CD4-positive, alpha-beta memory T cell (primary cell): ENCODE measurements at regions not wholly inside any gene's neighbourhood (a gene's known extent, or its start where the extent isn't known, plus 50 kb on each side); places are given as distances from the start of the nearest gene placed in this dataset.
"Not testable (repeated sequence)": the region's sequence is repeated elsewhere in the genome, so short reads cannot be mapped to it uniquely, and the experiment has no call there.

ENCODE experiments used
- CTCF ChIA-PET: fragments of 350-600 bp; sonication (Branson Sonifier 250); formaldehyde crosslinking; loops from one replicate; lab custom pipeline; 2021; ENCODE audit warnings: inconsistent platforms; ENCODE audit not compliant: partially characterized antibody; lab: Charles Lee
- POLR2A ChIA-PET: fragments of 350-600 bp; sonication (Branson Sonifier 250); formaldehyde crosslinking; loops from one replicate; lab custom pipeline; 2021; ENCODE audit not compliant: partially characterized antibody; lab: Charles Lee
- DNase-seq, 5 donors: peaks; one replicate each; pipeline versions ENCODE4 v3.0.0 to v3.0.0-alpha.2; 2020 to 2022; ENCODE audit warnings: mixed read lengths in 1 of 5
- H3K27ac ChIP-seq: one replicate; pipeline ENCODE4 v1.7.0; 2013; ENCODE audit warnings: low read depth, low read length
- H3K27me3 ChIP-seq: 2 replicates; pipeline ENCODE4 v1.7.0; 2013; ENCODE audit warnings: mild to moderate bottlenecking, low read length, moderate library complexity; ENCODE audit not compliant: insufficient read depth
- H3K36me3 ChIP-seq: 2 replicates; pipeline ENCODE4 v1.7.0; 2013; ENCODE audit warnings: mild to moderate bottlenecking, low read length, moderate library complexity; ENCODE audit not compliant: insufficient read depth
- H3K4me1 ChIP-seq: 2 replicates; pipeline ENCODE4 v1.7.0; 2013; ENCODE audit warnings: mild to moderate bottlenecking, low read length, moderate library complexity; ENCODE audit not compliant: insufficient read depth
- H3K4me3 ChIP-seq, 2 donors: one replicate each; pipeline ENCODE4 v1.7.0; 2013; ENCODE audit warnings: low read length in 2 of 2, mild to moderate bottlenecking in 1 of 2
- H3K9me3 ChIP-seq, 2 donors: one replicate each; pipeline ENCODE4 v1.7.0; 2013; ENCODE audit warnings: low read length in 2 of 2, control low read depth in 1 of 2; ENCODE audit not compliant: control insufficient read depth in 1 of 2
- H3K27ac Mint-ChIP-seq, 7 donors: one replicate each; pipeline ENCODE4 v1.8.0; 2020 to 2021; ENCODE audit warnings: mixed read lengths in 7 of 7, mild to moderate bottlenecking in 6 of 7, inconsistent platforms in 3 of 7, moderate library complexity in 3 of 7
- H3K27me3 Mint-ChIP-seq, 2 donors: one replicate each; pipeline ENCODE4 v1.8.0; 2020 to 2021; ENCODE audit warnings: mixed read lengths in 2 of 2
- H3K36me3 Mint-ChIP-seq, 2 donors: one replicate each; pipeline ENCODE4 v1.8.0; 2020 to 2021; ENCODE audit warnings: mixed read lengths in 2 of 2, inconsistent platforms in 1 of 2, mild to moderate bottlenecking in 1 of 2
- H3K4me1 Mint-ChIP-seq, 4 donors: one replicate each; pipeline ENCODE4 v1.8.0; 2020 to 2021; ENCODE audit warnings: mixed read lengths in 4 of 4, mild to moderate bottlenecking in 1 of 4
- H3K4me3 Mint-ChIP-seq, 8 donors: one replicate each; pipeline ENCODE4 v1.8.0; 2020 to 2021; ENCODE audit warnings: mixed read lengths in 8 of 8, mild to moderate bottlenecking in 7 of 8, moderate library complexity in 6 of 8, inconsistent platforms in 3 of 8
- H3K9me3 Mint-ChIP-seq, 8 donors: one replicate each; pipeline ENCODE4 v1.8.0; 2020 to 2021; ENCODE audit warnings: mixed read lengths in 8 of 8, mild to moderate bottlenecking in 5 of 8, inconsistent platforms in 3 of 8, moderate library complexity in 1 of 8
- intact Hi-C: fragments of 100-400 bp; cut with micrococcal nuclease; formaldehyde crosslinking; loops from one replicate; pipeline ENCODE4 v1.15.1; 2023

- H3K4me1 Mint-ChIP-seq, result no peaks in the 10 kb centered on the region
- DNase-seq, result no peak
- H3K36me3 Mint-ChIP-seq, result no peaks in the 10 kb centered on the region
- H3K9me3 Mint-ChIP-seq, result peaks cover 0 to 9% (median 3%) of the 10 kb centered on the region in 8 donors
- no peaks in the 10 kb centered on the region for H3K9me3 ChIP-seq
- peaks cover 0 to 4% of the 10 kb centered on the region in 2 donors for H3K27me3 Mint-ChIP-seq
- no peak overlapping the region for H3K27ac ChIP-seq
- H3K4me1 ChIP-seq, result no peaks in the 10 kb centered on the region
- no peak overlapping the region for H3K4me3 Mint-ChIP-seq
- CTCF ChIA-PET, result no interaction called here
- no peak overlapping the region for H3K4me3 ChIP-seq
- no peak overlapping the region for H3K27ac Mint-ChIP-seq
- intact Hi-C loops, result no loop called here
- POLR2A ChIA-PET, result no interaction called here
- H3K27me3 ChIP-seq, result no peaks in the 10 kb centered on the region
- no peaks in the 10 kb centered on the region for H3K36me3 ChIP-seq
These were observed 793.9 kb upstream of the CITED2 start for GRCh38 chr6:140168365-140168764.

GRCh38 chr6:140160909-140161308, 786.5 kb upstream of the CITED2 start:
- no peaks in the 10 kb centered on the region for H3K4me1 Mint-ChIP-seq
- peaks cover 0 to 3% (median 0%) of the 10 kb centered on the region in 8 donors for H3K9me3 Mint-ChIP-seq
- H3K27ac Mint-ChIP-seq, result no peak overlapping the region
- H3K36me3 ChIP-seq, result no peaks in the 10 kb centered on the region
- no peak for DNase-seq
- ChIA-PET POLR2A (no interaction called here), CTCF (no interaction called here)
- H3K27me3 ChIP-seq, result no peaks in the 10 kb centered on the region
- no peaks in the 10 kb centered on the region for H3K36me3 Mint-ChIP-seq
- H3K4me1 ChIP-seq, result no peaks in the 10 kb centered on the region
- intact Hi-C loops, result no loop called here
- no peak overlapping the region for H3K4me3 ChIP-seq
- no peak overlapping the region for H3K4me3 Mint-ChIP-seq
- peaks cover 2 to 3% of the 10 kb centered on the region in 2 donors for H3K27me3 Mint-ChIP-seq
- H3K9me3 ChIP-seq, result no peaks in the 10 kb centered on the region
- H3K27ac ChIP-seq, result no peak overlapping the region

- H3K27ac Mint-ChIP-seq, result no peak overlapping the region
- H3K36me3 Mint-ChIP-seq, result no peaks in the 10 kb centered on the region
- CTCF ChIA-PET, result no interaction called here
- Histone ChIP-seq H3K9me3 (no peaks in the 10 kb centered on the region), H3K27me3 (no peaks in the 10 kb centered on the region), H3K4me1 (no peaks in the 10 kb centered on the region), H3K27ac (no peak overlapping the region), H3K36me3 (no peaks in the 10 kb centered on the region), H3K4me3 (no peak overlapping the region)
- H3K4me1 Mint-ChIP-seq, result no peaks in the 10 kb centered on the region
- peaks cover 2 to 3% of the 10 kb centered on the region in 2 donors for H3K27me3 Mint-ChIP-seq
- no peak for DNase-seq
- intact Hi-C loops, result no loop called here
- POLR2A ChIA-PET, result no interaction called here
- no peak overlapping the region for H3K4me3 Mint-ChIP-seq
- peaks cover 0 to 3% (median 0%) of the 10 kb centered on the region in 8 donors for H3K9me3 Mint-ChIP-seq
These were observed 786.0 kb upstream of the CITED2 start for GRCh38 chr6:140160494-140160893.

- Histone ChIP-seq H3K4me3 (no peak overlapping the region), H3K36me3 (no peaks in the 10 kb centered on the region), H3K4me1 (no peaks in the 10 kb centered on the region), H3K27me3 (no peaks in the 10 kb centered on the region), H3K27ac (no peak overlapping the region), H3K9me3 (no peaks in the 10 kb centered on the region)
- Mint-ChIP-seq H3K36me3 (no peaks in the 10 kb centered on the region), H3K27me3 (peaks cover 2 to 3% of the 10 kb centered on the region in 2 donors), H3K4me3 (no peak overlapping the region), H3K27ac (no peak overlapping the region), H3K9me3 (peaks cover 0 to 2% (median 0%) of the 10 kb centered on the region in 8 donors), H3K4me1 (no peaks in the 10 kb centered on the region)
- ChIA-PET POLR2A (no interaction called here), CTCF (no interaction called here)
- no peak for DNase-seq
- intact Hi-C loops, result no loop called here
These were observed 781.7 kb upstream of the CITED2 start for GRCh38 chr6:140156131-140156530.

GRCh38 chr6:140155451-140156126, 781.1 kb upstream of the CITED2 start:
- intact Hi-C loops, result no loop called here
- Histone ChIP-seq H3K36me3 (no peaks in the 10 kb centered on the region), H3K27me3 (no peaks in the 10 kb centered on the region), H3K4me3 (no peak overlapping the region), H3K27ac (no peak overlapping the region), H3K9me3 (no peaks in the 10 kb centered on the region), H3K4me1 (no peaks in the 10 kb centered on the region)
- no peaks in the 10 kb centered on the region for H3K36me3 Mint-ChIP-seq
- H3K9me3 Mint-ChIP-seq, result peaks cover 0 to 2% (median 0%) of the 10 kb centered on the region in 8 donors
- no peak for DNase-seq
- CTCF ChIA-PET, result no interaction called here
- POLR2A ChIA-PET, result no interaction called here
- H3K4me3 Mint-ChIP-seq, result no peak overlapping the region
- H3K27me3 Mint-ChIP-seq, result peaks cover 2 to 3% of the 10 kb centered on the region in 2 donors
- no peaks in the 10 kb centered on the region for H3K4me1 Mint-ChIP-seq
- no peak overlapping the region for H3K27ac Mint-ChIP-seq

GRCh38 chr6:140153703-140154102, 779.3 kb upstream of the CITED2 start:
- no peaks in the 10 kb centered on the region for H3K36me3 Mint-ChIP-seq
- Histone ChIP-seq H3K36me3 (no peaks in the 10 kb centered on the region), H3K27me3 (no peaks in the 10 kb centered on the region), H3K27ac (no peak overlapping the region), H3K4me3 (no peak overlapping the region), H3K9me3 (no peaks in the 10 kb centered on the region), H3K4me1 (no peaks in the 10 kb centered on the region)
- H3K27me3 Mint-ChIP-seq, result peaks cover 0 to 3% of the 10 kb centered on the region in 2 donors
- DNase-seq, result no peak
- CTCF ChIA-PET, result no interaction called here
- H3K4me1 Mint-ChIP-seq, result no peaks in the 10 kb centered on the region
- H3K27ac Mint-ChIP-seq, result no peak overlapping the region
- intact Hi-C loops, result no loop called here
- POLR2A ChIA-PET, result no interaction called here
- peaks cover 0 to 2% (median 0%) of the 10 kb centered on the region in 8 donors for H3K9me3 Mint-ChIP-seq
- H3K4me3 Mint-ChIP-seq, result no peak overlapping the region

- H3K36me3 ChIP-seq, H3K27ac ChIP-seq, H3K9me3 Mint-ChIP-seq, H3K36me3 Mint-ChIP-seq, H3K4me1 ChIP-seq, POLR2A ChIA-PET, H3K27ac Mint-ChIP-seq, H3K27me3 Mint-ChIP-seq, H3K27me3 ChIP-seq, H3K4me3 ChIP-seq, H3K9me3 ChIP-seq, intact Hi-C loops, H3K4me1 Mint-ChIP-seq, CTCF ChIA-PET, DNase-seq, H3K4me3 Mint-ChIP-seq: not testable (repeated sequence)
These were observed 773.7 kb upstream of the CITED2 start for GRCh38 chr6:140147825-140148814.
